ENCODE measurements at regions not wholly inside any gene's neighbourhood (a gene's known extent, or its start where the extent isn't known, plus 50 kb on each side); places are given as distances from the start of the nearest gene placed in this dataset.

GRCh38 chrX:43188296-43188695, 410.3 kb upstream of the PPP1R2C start:
- TF ChIP-seq YY1 (IDR thresholded peaks at IDR 0.05; ENCODE audit: insufficient read depth, insufficient read length) (no peak), ZNF274 (IDR thresholded peaks at IDR 0.05; ENCODE audit: low read depth, low read length) (no peak), SUZ12 (IDR thresholded peaks at IDR 0.05; ENCODE audit: extremely low read depth, insufficient read depth, insufficient read length) (no peak)

Measured in NT2/D1 (cell line).